ENCODE measurements at regions not wholly inside any gene's neighbourhood (a gene's known extent, or its start where the extent isn't known, plus 50 kb on each side); places are given as distances from the start of the nearest gene placed in this dataset.

DNA sequence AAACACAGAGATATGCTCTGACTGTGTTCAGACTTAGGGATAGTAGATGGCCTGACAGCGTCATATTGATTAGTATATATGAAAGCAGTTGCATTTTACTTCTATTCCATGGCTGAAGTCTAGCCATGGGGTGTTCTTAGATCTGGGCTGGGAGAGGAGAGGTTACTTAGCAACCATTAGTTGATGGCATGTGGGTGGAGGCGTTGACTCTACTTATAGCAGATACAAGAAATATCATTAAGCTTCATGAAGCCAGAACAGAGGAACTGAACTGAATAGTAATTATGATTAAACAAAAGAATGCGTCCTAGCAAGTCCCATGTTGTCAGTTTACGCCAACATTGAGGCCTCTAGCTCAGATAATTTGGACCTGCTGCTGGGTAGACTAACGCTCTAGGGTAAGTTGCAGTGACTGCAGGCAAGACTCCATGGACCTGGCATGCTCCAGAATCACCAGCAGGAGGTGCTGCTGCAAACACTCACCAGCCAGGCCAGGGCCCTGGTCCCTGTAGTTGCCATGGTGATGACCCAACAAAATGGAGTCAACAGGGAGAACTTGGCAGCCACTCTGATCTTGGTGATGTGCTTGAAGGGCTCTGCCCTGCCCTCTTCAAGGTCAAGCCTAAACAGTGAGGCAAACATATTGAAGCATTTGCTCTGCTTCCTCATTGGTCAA lies 477.3 kb downstream of the PREX1 start:
- TF ChIP-seq, protein P1, sequence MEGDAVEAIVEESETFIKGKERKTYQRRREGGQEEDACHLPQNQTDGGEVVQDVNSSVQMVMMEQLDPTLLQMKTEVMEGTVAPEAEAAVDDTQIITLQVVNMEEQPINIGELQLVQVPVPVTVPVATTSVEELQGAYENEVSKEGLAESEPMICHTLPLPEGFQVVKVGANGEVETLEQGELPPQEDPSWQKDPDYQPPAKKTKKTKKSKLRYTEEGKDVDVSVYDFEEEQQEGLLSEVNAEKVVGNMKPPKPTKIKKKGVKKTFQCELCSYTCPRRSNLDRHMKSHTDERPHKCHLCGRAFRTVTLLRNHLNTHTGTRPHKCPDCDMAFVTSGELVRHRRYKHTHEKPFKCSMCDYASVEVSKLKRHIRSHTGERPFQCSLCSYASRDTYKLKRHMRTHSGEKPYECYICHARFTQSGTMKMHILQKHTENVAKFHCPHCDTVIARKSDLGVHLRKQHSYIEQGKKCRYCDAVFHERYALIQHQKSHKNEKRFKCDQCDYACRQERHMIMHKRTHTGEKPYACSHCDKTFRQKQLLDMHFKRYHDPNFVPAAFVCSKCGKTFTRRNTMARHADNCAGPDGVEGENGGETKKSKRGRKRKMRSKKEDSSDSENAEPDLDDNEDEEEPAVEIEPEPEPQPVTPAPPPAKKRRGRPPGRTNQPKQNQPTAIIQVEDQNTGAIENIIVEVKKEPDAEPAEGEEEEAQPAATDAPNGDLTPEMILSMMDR (IDR thresholded peaks at IDR 0.05): no peak
- no peak for TF ChIP-seq POLR2A (IDR thresholded peaks at IDR 0.05)

Measured in body of pancreas (tissue), 4 donors.